ENCODE measurements at regions not wholly inside any gene's neighbourhood (a gene's known extent, or its start where the extent isn't known, plus 50 kb on each side); places are given as distances from the start of the nearest gene placed in this dataset.

GRCh38 chr4:180926277-180926676, 1316.9 kb upstream of the TENM3 start:
- no peak for DNase-seq (ENCODE audit: low read depth)

GRCh38 chr4:180932370-180933001, 1310.7 kb upstream of the TENM3 start:
- DNase-seq (ENCODE audit: low read depth), result no peak

- DNase-seq (ENCODE audit: low read depth), result no peak
These were observed 1306.1 kb upstream of the TENM3 start for GRCh38 chr4:180937083-180937482.

- DNase-seq (ENCODE audit: low read depth), result no peak
These were observed 1302.5 kb upstream of the TENM3 start for GRCh38 chr4:180940680-180941079.

GRCh38 chr4:180942367-180942916, 1300.8 kb upstream of the TENM3 start:
- no peak for DNase-seq (ENCODE audit: low read depth)

GRCh38 chr4:180946188-180946587, 1297.0 kb upstream of the TENM3 start:
- no peak for DNase-seq (ENCODE audit: low read depth)

GRCh38 chr4:180947425-180947824, 1295.8 kb upstream of the TENM3 start:
- no peak for DNase-seq (ENCODE audit: low read depth)

GRCh38 chr4:180949424-180950213, 1293.6 kb upstream of the TENM3 start:
- no peak for DNase-seq (ENCODE audit: low read depth)

GRCh38 chr4:180950377-180950776, 1292.8 kb upstream of the TENM3 start:
- no peak for DNase-seq (ENCODE audit: low read depth)

GRCh38 chr4:180951312-180951711, 1291.9 kb upstream of the TENM3 start:
- no peak for DNase-seq (ENCODE audit: low read depth)

GRCh38 chr4:180953572-180953971, 1289.6 kb upstream of the TENM3 start:
- DNase-seq (ENCODE audit: low read depth), result no peak

- DNase-seq (ENCODE audit: low read depth), result no peak
These were observed 1282.3 kb upstream of the TENM3 start for GRCh38 chr4:180960743-180961401.

GRCh38 chr4:180962268-180962667, 1280.9 kb upstream of the TENM3 start:
- no peak for DNase-seq (ENCODE audit: low read depth)

GRCh38 chr4:180966312-180966711, 1276.9 kb upstream of the TENM3 start:
- no peak for DNase-seq (ENCODE audit: low read depth)

- DNase-seq (ENCODE audit: low read depth), result no peak
These were observed 1275.3 kb upstream of the TENM3 start for GRCh38 chr4:180967936-180968335.

GRCh38 chr4:180973894-180974293, 1269.3 kb upstream of the TENM3 start:
- no peak for DNase-seq (ENCODE audit: low read depth)

GRCh38 chr4:180990931-180991330, 1252.3 kb upstream of the TENM3 start:
- no peak for DNase-seq (ENCODE audit: low read depth)

GRCh38 chr4:180993244-180993836, 1249.9 kb upstream of the TENM3 start:
- DNase-seq (ENCODE audit: low read depth), result no peak

- DNase-seq (ENCODE audit: low read depth), result no peak
These were observed 1248.5 kb upstream of the TENM3 start for GRCh38 chr4:180994722-180995121.

GRCh38 chr4:180999217-180999616, 1244.0 kb upstream of the TENM3 start:
- no peak for DNase-seq (ENCODE audit: low read depth)

GRCh38 chr4:181004056-181004455, 1239.1 kb upstream of the TENM3 start:
- no peak for DNase-seq (ENCODE audit: low read depth)

GRCh38 chr4:181006499-181007260, 1236.5 kb upstream of the TENM3 start:
- DNase-seq (ENCODE audit: low read depth), result no peak

All from activated T-cell treated with anti-CD3 and anti-CD28 coated beads for 24 hours (primary cell).